ENCODE measurements at regions not wholly inside any gene's neighbourhood (a gene's known extent, or its start where the extent isn't known, plus 50 kb on each side); places are given as distances from the start of the nearest gene placed in this dataset.

- no peak for DNase-seq (ENCODE audit: low spot score)
- in situ Hi-C loops (cut with HindIII; ENCODE audit: low sequenced_read_pairs) = no loop called here
Observed at GRCh38 chr11:109784536-109784935, 308.7 kb upstream of the ZC3H12C start.

GRCh38 chr11:109785198-109785597 lies 308.0 kb upstream of the ZC3H12C start:
- in situ Hi-C loops (cut with HindIII; ENCODE audit: low sequenced_read_pairs) = no loop called here
- DNase-seq (ENCODE audit: low spot score) = no peak

GRCh38 chr11:109785714-109786113 lies 307.5 kb upstream of the ZC3H12C start:
- DNase-seq (ENCODE audit: low spot score) = no peak
- in situ Hi-C loops (cut with HindIII; ENCODE audit: low sequenced_read_pairs) = no loop called here

- DNase-seq (ENCODE audit: low spot score) = no peak
- in situ Hi-C loops (cut with HindIII; ENCODE audit: low sequenced_read_pairs) = no loop called here
Observed at GRCh38 chr11:109788948-109789490, 304.2 kb upstream of the ZC3H12C start.

GRCh38 chr11:109789901-109790300 lies 303.3 kb upstream of the ZC3H12C start:
- no peak for DNase-seq (ENCODE audit: low spot score)
- in situ Hi-C loops (cut with HindIII; ENCODE audit: low sequenced_read_pairs) = no loop called here

- in situ Hi-C loops (cut with HindIII; ENCODE audit: low sequenced_read_pairs) = no loop called here
- no peak for DNase-seq (ENCODE audit: low spot score)
Observed at GRCh38 chr11:109791337-109791736, 301.9 kb upstream of the ZC3H12C start.

GRCh38 chr11:109794501-109794900 lies 298.7 kb upstream of the ZC3H12C start:
- DNase-seq (ENCODE audit: low spot score) = no peak

GRCh38 chr11:109795234-109795633 lies 298.0 kb upstream of the ZC3H12C start:
- DNase-seq (ENCODE audit: low spot score) = no peak
- in situ Hi-C loops (cut with HindIII; ENCODE audit: low sequenced_read_pairs) = no loop called here

More at GRCh38 chr11:109794501-109794900, 298.7 kb upstream of the ZC3H12C start:
- in situ Hi-C loops (cut with HindIII; ENCODE audit: low sequenced_read_pairs) = no loop called here

- in situ Hi-C loops (cut with HindIII; ENCODE audit: low sequenced_read_pairs) = no loop called here
- DNase-seq (ENCODE audit: low spot score) = no peak
Observed at GRCh38 chr11:109796253-109796652, 296.9 kb upstream of the ZC3H12C start.

- in situ Hi-C loops (cut with HindIII; ENCODE audit: low sequenced_read_pairs) = no loop called here
Observed at GRCh38 chr11:109798521-109798920, 294.7 kb upstream of the ZC3H12C start.

GRCh38 chr11:109799604-109800003 lies 293.6 kb upstream of the ZC3H12C start:
- in situ Hi-C loops (cut with HindIII; ENCODE audit: low sequenced_read_pairs) = no loop called here

More at GRCh38 chr11:109798521-109798920, 294.7 kb upstream of the ZC3H12C start:
- DNase-seq (ENCODE audit: low spot score) = no peak

GRCh38 chr11:109804911-109805310 lies 288.3 kb upstream of the ZC3H12C start:
- in situ Hi-C loops (cut with HindIII; ENCODE audit: low sequenced_read_pairs) = no loop called here
- no peak for DNase-seq (ENCODE audit: low spot score)

More at GRCh38 chr11:109799604-109800003, 293.6 kb upstream of the ZC3H12C start:
- DNase-seq (ENCODE audit: low spot score) = no peak

- in situ Hi-C loops (cut with HindIII; ENCODE audit: low sequenced_read_pairs) = no loop called here
- DNase-seq (ENCODE audit: low spot score) = no peak
Observed at GRCh38 chr11:109806205-109806604, 287.0 kb upstream of the ZC3H12C start.

- DNase-seq (ENCODE audit: low spot score) = no peak
- in situ Hi-C loops (cut with HindIII; ENCODE audit: low sequenced_read_pairs) = no loop called here
Observed at GRCh38 chr11:109808569-109808968, 284.6 kb upstream of the ZC3H12C start.

GRCh38 chr11:109814824-109815223 lies 278.4 kb upstream of the ZC3H12C start:
- no peak for DNase-seq (ENCODE audit: low spot score)
- in situ Hi-C loops (cut with HindIII; ENCODE audit: low sequenced_read_pairs) = no loop called here

- DNase-seq (ENCODE audit: low spot score) = no peak
- in situ Hi-C loops (cut with HindIII; ENCODE audit: low sequenced_read_pairs) = no loop called here
Observed at GRCh38 chr11:109815500-109816150, 277.6 kb upstream of the ZC3H12C start.

GRCh38 chr11:109818290-109818689 lies 274.9 kb upstream of the ZC3H12C start:
- DNase-seq (ENCODE audit: low spot score) = no peak
- in situ Hi-C loops (cut with HindIII; ENCODE audit: low sequenced_read_pairs) = no loop called here

- no peak for DNase-seq (ENCODE audit: low spot score)
- in situ Hi-C loops (cut with HindIII; ENCODE audit: low sequenced_read_pairs) = no loop called here
Observed at GRCh38 chr11:109819410-109819809, 273.8 kb upstream of the ZC3H12C start.

GRCh38 chr11:109821511-109821910 lies 271.7 kb upstream of the ZC3H12C start:
- in situ Hi-C loops (cut with HindIII; ENCODE audit: low sequenced_read_pairs) = no loop called here
- DNase-seq (ENCODE audit: low spot score) = no peak

- no peak for DNase-seq (ENCODE audit: low spot score)
- in situ Hi-C loops (cut with HindIII; ENCODE audit: low sequenced_read_pairs) = no loop called here
Observed at GRCh38 chr11:109822436-109823102, 270.6 kb upstream of the ZC3H12C start.

- in situ Hi-C loops (cut with HindIII; ENCODE audit: low sequenced_read_pairs) = no loop called here
- DNase-seq (ENCODE audit: low spot score) = no peak
Observed at GRCh38 chr11:109828387-109828786, 264.8 kb upstream of the ZC3H12C start.
